ENCODE measurements at regions not wholly inside any gene's neighbourhood (a gene's known extent, or its start where the extent isn't known, plus 50 kb on each side); places are given as distances from the start of the nearest gene placed in this dataset.

GRCh38 chr10:9066152-9066551 is 1011.7 kb downstream of the GATA3 start:
- DNase-seq, result no peak
- Histone ChIP-seq H3K27ac (no peak overlapping the region), H3K4me1 (no peaks in the 10 kb centered on the region), H3K27me3 (ENCODE audit: low read depth) (no peaks in the 10 kb centered on the region), H3K9me3 (no peaks in the 10 kb centered on the region), H3K4me3 (no peak overlapping the region), H3K36me3 (no peaks in the 10 kb centered on the region)
- ATAC-seq, result no peak
- TF ChIP-seq CTCF (IDR thresholded peaks at IDR 0.05), result no peak
- intact Hi-C loops (cut with DNase I), result no loop called here

- intact Hi-C loops (cut with DNase I), result no loop called here
- Histone ChIP-seq H3K4me3 (no peak overlapping the region), H3K9me3 (no peaks in the 10 kb centered on the region), H3K27ac (no peak overlapping the region), H3K36me3 (no peaks in the 10 kb centered on the region), H3K4me1 (no peaks in the 10 kb centered on the region), H3K27me3 (ENCODE audit: low read depth) (no peaks in the 10 kb centered on the region)
- TF ChIP-seq CTCF (IDR thresholded peaks at IDR 0.05), result no peak
- DNase-seq (no peak), ATAC-seq (no peak)
Observed at GRCh38 chr10:9068003-9068402, 1013.5 kb downstream of the GATA3 start.

DNA sequence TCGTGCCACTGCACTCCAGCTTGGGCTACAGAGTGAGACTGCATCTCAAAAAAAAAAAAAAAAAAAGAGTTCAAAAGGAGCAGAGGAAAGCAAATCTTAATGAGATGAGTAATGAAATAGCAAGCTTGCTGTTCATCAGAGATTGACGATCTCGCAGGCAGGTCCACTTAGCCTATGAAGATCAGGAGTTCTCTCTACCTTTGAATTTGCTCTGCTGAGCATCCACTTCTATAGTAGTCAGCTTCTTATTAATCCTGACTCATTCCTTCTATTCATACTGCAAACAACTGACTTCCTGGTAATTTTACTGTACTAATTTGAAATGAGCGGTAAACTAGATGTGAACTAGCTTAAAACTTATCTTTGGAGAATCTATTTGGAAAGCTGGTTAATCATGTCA is 1014.6 kb downstream of the GATA3 start:
- ATAC-seq (no peak), DNase-seq (no peak)
- H3K4me3 ChIP-seq, result no peak overlapping the region
- no peaks in the 10 kb centered on the region for H3K36me3 ChIP-seq
- no peaks in the 10 kb centered on the region for H3K9me3 ChIP-seq
- no peaks in the 10 kb centered on the region for H3K4me1 ChIP-seq
- TF ChIP-seq CTCF (IDR thresholded peaks at IDR 0.05), result no peak
- H3K27me3 ChIP-seq (ENCODE audit: low read depth), result no peaks in the 10 kb centered on the region
- intact Hi-C loops (cut with DNase I), result no loop called here
- no peak overlapping the region for H3K27ac ChIP-seq

DNA sequence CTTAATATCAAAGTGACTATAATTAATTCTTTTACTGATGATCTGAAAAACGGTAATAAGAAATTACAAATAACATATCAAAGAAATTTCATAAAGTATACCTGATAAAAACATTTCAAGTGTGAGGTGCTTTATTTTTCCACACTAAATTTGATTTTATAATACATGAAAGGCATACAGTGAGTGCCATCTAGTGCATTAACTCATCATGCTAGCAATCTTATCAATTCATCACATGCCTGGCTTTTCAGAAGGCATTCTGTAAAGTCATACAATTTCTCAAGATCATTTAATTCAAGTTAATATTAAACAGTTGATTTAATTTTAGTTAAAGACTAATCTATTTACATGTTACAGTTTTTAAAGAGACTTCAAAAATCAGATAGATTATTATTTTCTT is 1020.9 kb downstream of the GATA3 start:
- Histone ChIP-seq H3K4me1 (no peaks in the 10 kb centered on the region), H3K9me3 (no peaks in the 10 kb centered on the region), H3K27ac (no peak overlapping the region), H3K4me3 (no peak overlapping the region), H3K36me3 (no peaks in the 10 kb centered on the region), H3K27me3 (ENCODE audit: low read depth) (no peaks in the 10 kb centered on the region)
- DNase-seq (no peak), ATAC-seq (no peak)
- intact Hi-C loops (cut with DNase I), result no loop called here
- no peak for TF ChIP-seq CTCF (IDR thresholded peaks at IDR 0.05)

GRCh38 chr10:9076066-9076465 is 1021.6 kb downstream of the GATA3 start:
- H3K27me3 ChIP-seq (ENCODE audit: low read depth), result no peaks in the 10 kb centered on the region
- no peak overlapping the region for H3K27ac ChIP-seq
- no peaks in the 10 kb centered on the region for H3K36me3 ChIP-seq
- H3K4me3 ChIP-seq, result no peak overlapping the region
- DNase-seq (no peak), ATAC-seq (no peak)
- no peak for TF ChIP-seq CTCF (IDR thresholded peaks at IDR 0.05)
- intact Hi-C loops (cut with DNase I), result no loop called here
- no peaks in the 10 kb centered on the region for H3K9me3 ChIP-seq
- no peaks in the 10 kb centered on the region for H3K4me1 ChIP-seq

DNA sequence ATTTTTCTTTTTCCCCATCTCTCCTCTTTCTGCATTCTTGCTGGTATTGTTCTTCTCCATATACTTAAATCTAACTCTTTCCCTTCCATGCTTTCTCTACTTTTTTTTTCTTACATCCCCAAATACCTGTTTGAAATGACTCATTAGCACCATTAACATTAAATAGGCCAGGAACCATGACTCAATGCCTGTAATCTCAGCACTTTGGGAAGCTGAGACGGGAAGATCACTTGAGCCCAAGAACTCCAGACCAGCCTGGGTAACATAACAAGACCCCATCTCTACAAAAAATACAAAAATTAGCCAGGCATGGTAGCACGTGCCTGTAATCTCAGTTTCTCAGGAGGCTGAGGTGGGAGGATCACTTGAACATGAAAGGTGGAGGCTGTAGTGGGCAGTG is 1026.8 kb downstream of the GATA3 start:
- no peak for TF ChIP-seq CTCF (IDR thresholded peaks at IDR 0.05)
- Histone ChIP-seq H3K27ac (no peak overlapping the region), H3K4me1 (no peaks in the 10 kb centered on the region), H3K36me3 (no peaks in the 10 kb centered on the region), H3K9me3 (no peaks in the 10 kb centered on the region), H3K27me3 (ENCODE audit: low read depth) (no peaks in the 10 kb centered on the region), H3K4me3 (no peak overlapping the region)
- no peak for DNase-seq
- intact Hi-C loops (cut with DNase I), result no loop called here
- no peak for ATAC-seq
